ENCODE measurements at regions not wholly inside any gene's neighbourhood (a gene's known extent, or its start where the extent isn't known, plus 50 kb on each side); places are given as distances from the start of the nearest gene placed in this dataset.
A peak's percentile ranks its signal among the peaks of the same experiment; 100 is the strongest.
"Not testable (repeated sequence)": the region's sequence is repeated elsewhere in the genome, so short reads cannot be mapped to it uniquely, and the experiment has no call there.

DNA sequence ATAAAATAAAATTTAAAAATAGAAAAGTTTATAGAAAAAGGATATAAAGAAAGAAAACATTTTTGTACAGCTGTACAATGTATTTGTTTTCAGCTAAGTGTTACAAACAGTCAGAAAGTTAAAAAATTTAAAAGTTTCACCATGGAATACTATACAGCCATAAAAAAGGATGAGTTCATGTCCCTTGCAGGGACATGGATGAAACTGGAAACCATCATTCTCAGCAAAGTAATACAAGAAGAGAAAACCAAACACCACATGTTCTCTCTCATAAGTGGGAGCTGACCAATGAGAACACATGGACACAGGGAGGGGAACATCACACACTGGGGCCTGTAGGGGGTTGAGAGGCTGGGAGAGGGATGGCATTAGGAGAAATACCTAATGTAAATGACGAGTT, 229.9 kb upstream of the MCHR2 start:
- DNase-seq: not testable (repeated sequence)

DNA sequence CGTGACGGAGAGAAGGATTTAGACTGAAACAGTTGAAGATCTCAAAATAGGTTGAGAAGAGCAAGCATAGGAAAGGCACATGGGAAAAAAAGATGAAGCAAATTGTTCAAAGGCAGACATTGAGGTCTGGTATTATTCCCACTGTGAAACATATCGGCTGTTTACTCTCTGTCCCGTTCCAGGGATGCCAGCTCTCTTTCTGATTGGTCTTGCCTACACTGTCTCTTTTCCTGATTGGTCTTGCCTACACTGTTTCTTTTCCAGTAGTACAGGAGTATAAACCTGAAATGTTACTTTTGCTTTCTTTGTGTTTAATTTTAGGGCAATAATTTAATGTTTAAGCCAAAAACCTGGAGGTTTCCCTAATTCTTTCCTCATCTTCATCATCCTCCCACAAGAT, 226.5 kb upstream of the MCHR2 start:
- no peak for DNase-seq

DNA sequence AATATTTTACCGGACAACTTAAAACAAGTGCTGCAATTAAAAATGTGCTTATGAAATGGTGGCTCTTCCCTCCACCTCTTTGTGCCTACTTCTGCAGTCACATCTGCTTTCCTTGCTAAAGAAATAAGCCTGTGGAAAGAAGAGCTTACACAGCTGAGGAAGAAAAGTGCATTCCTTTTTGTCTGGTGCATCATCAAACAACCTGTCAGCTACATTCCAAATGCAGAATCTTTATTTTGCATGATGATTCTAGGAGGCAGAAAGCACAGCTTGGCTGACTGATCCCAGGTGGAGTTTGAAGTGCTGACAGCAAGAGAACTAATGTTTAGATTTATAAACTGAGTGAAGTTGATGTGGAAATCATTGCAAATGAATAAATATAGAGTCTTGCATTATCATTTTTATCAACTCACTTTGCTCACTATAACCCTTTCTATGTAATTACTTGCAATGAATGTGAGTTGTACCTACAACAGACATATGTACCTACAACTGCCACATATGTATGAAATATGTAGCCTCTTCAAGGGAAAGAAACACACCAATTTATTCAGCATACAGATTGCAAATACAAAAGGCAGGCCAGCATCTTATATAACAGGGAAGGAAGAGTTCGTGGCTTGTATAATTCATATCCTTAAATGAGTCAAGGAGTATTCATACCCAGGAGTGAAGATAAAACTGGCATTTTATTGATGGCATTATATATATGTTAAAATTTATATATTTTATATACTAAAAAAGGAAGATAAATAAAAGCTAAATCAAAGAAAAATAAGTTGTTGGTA, 223.4 kb upstream of the MCHR2 start:
- peak; percentile 35 for DNase-seq

DNA sequence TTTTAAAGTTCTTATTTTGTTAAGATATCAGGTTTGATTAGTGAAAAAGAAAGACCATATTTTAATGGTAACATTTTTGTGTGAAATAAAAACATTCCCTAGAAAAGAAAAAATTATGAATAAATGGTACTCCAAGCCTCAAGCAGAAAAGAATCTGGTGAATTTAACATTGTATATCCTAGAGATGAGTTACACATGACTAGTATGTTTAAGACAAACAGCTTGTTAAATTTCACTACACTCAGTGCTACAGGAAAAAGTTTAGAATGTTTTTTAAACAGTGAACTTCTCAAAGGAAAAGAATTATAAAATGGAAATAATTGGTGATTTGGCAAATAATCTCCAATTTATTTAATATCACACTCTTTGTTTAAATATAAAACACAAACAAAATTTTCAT, 222.7 kb upstream of the MCHR2 start:
- DNase-seq: no peak

DNA sequence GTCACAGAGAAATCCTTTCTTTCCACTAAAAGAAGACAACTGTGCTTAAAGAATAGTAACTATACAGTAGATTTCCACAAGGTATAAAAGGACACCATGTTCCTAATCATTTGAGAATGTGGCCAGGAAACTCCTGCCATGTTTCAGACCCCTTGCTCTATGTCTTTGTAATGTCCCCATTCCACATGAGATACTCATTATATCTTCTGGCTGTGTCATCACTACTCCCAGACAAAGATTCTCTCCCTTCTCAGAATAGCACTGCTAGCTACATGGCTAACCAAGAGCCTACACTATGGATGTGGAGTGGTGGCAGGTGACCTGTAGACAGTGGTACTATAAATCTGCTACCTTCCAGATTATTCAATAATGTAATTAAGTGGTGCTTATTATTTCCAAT, 218.1 kb upstream of the MCHR2 start:
- DNase-seq: peak; percentile 33

DNA sequence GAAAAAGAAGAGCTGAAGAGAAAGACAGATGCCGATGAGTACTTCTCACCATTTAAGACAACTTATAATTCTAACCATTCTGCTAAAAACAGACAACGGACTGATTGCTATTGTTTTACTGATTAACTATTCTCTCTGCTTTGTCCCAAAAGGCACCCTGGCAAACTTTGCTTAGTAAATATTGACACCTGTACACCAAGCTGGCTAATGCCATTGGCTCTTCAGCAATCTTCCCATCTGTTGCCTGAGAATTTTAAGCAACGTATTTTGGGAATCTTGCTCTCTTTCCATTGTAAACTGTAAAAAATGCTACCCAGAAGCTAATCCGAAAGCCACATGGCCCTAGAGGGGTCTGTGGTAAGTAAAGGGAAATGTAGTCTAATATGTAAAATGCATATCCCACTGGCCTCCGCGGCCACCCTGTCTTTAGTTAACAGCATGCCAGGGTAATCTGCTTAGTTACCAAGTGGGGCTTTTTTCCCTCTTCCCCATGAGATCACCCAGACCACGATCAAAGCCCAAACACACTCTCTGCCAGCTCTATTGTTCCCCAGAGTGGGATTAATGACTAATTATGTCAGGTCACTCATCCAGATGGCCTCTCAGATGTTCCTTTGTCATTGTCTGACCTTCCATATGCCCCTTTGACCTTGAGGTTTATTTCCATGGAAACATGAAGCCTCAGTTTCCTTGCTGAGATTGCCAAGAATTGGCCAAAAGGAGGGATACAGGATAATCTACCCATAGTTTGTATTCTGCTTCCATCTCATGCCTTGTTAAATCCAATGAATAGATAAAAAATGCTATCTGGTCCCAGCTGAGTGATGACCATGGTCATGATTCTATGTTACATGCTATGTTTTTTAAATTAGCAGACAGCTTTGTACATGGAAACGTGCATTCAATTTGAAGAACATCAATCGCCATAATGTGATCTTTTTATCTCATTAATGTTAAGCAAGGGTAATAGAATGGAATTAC, 216.4 kb upstream of the MCHR2 start:
- DNase-seq: no peak

DNA sequence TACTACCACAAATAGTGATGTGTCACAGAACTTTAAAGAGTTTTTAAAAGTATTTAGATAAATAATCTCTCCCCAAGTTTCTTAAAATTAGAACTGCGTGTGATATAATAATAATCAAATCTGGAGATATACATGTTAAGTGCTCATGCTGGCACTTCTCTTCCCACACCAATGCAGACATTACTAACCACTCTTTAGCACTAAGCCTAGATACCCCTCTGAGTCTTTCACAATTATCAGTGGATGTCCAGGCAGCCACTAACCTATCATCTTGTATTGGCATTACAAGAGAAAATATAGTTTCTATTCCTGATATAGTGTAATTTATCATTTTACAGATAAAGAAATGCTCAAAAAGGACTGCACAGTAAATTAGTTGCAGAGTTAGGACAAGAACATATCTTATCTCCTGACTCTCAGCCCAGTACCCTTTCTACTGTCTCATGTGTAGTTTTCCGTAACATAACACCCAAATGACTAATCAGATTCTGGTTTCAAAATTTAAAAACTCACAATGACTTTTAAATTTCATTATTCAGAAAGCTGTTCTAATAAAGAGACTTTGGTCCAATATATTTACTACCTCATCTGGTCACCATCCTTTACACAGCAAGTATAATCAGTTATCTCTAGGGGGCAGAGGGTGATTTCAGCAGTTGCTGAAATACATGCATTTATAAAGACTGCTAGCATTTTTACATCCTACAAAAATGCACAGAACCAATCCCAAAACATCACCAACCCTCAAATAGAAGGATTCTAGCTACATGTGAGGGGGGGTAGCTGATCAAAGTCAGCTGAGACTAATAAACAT, 215.5 kb upstream of the MCHR2 start:
- DNase-seq: no peak

DNA sequence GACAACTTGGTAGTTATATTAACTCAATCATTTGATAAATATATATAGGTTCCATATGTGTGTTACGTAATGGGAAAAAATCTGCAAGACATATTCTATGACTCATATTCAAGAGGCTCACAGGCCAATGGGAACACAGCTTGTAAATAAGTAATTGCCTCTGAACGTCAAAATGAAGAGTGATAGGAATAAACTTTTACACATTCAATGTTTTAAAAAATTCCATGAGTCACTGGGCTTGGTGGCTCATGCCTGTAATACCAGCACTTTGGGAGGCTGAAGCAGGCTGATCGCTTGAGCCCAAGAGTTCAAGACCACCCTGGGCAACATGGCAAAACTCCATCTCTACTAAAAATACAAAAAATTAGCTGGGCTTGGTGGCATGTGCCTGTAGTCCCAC, 209.4 kb upstream of the MCHR2 start:
- peak; percentile 96 for DNase-seq

DNA sequence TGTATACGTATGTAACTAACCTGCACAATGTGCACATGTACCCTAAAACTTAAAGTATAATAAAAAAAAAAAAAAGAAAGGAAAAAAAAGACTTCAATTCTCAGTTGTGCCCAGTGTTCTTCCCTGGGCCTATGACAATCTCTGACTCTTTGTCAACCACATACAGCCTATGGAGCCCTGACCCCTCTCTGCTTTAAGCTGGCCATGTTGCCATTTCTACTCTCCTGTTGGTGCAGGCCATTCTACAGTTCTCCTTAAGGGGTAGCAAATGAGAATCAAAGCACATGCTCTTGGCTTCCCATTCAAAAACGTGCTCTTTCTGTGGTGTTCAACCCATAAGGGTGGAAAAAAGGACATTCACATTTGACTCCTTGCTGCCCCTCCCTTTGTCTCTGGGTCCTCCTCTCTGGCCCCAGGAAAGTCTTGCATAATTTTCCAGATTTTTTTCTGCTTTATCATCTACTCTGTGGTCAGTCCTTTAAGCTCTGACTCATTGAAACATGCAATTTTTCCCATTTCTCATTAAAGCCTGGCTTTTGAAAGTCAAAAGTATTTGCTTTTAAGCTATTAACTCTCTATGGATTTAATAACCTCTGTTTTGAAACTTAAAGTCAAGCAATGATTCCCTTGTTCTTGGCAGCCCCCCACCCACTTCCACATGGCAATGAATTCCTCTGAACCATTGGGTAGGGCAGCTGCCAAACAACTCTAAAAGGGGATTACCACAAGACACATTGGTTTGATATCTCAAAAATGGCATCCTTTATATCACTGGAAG, 208.6 kb upstream of the MCHR2 start:
- peak; percentile 98 for DNase-seq

DNA sequence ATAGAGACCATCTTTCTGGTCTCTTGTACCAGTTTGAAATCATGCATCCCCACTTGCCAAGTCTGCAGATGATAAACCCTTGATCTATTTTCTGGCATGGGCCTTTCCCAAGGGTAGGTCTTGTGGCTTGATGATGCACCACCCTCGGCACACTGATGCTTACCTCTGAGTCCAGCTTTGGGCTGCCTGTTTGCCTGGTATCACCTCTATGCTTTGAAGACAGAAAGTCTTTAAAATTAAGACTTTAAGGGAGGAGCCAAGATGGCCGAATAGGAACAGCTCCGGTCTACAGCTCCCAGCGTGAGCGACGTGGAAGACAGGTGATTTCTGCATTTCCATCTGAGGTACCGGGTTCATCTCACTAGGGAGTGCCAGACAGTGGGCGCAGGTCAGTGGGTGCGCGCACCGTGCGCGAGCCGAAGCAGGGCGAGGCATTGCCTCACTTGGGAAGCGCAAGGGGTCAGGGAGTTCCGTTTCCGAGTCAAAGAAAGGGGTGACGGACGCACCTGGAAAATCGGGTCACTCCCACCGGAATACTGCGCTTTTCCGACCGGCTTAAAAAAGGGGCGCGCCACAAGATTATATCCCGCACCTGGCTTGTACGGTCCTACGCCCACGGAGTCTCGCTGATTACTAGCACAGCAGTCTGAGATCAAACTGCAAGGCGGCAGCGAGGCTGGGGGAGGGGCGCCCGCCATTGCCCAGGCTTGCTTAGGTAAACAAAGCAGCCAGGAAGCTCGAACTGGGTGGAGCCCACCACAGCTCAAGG, 202.4 kb upstream of the MCHR2 start:
- not testable (repeated sequence) for DNase-seq

DNA sequence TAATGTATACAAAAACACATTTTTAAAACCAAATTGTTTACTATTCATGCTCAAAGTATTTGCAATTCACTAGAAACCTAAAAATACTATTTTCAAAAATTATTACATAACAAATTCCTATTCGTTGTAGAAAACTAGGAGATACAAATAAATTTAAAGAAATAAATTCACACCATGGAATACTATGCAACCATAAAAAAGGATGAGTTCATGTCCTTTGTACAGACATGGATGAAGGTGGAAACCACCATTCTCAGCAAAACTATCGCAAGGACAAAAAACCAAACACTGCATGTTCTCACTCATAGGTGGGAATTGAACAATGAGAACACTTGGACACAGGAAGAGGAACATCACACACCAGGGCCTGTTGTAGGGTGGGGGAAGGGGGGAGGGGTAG, 201.2 kb upstream of the MCHR2 start:
- not testable (repeated sequence) for DNase-seq

DNA sequence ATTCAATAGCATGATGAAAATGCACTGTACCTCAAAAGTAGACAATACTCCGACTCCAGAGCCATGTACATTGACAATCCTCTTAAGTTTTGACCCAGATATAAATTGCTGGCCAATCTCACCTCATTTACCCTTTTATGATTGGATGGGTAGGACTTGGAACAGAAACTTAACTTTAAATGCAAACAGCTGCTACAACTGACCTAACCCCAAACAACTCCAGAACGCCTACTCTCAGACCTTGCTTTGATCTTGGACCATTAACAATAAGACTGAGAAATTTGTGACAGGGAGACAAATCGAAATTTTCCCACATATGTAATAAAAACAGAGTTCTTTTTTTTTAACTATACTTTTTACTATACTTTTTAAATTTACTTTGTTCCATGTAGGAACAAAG, 200.5 kb upstream of the MCHR2 start:
- no peak for DNase-seq

DNA sequence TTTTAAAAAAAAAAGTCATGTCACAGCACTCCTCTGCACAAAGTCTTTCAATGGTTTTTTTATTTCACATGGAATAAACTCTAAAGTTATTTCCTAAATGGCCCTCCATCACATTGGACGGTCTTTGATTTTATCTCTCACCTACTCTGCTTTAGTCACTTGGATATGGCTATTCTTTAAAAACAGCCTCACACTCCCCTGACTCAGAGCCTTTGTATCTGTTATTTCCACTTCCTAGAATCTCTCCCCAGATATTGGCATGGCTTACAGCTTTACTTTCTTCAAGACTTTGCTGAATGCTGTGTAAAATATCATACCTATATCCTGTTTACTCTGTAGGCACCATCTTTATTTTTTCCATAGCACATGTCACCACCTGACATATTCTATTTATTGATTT, 194.7 kb upstream of the MCHR2 start:
- no peak for DNase-seq

DNA sequence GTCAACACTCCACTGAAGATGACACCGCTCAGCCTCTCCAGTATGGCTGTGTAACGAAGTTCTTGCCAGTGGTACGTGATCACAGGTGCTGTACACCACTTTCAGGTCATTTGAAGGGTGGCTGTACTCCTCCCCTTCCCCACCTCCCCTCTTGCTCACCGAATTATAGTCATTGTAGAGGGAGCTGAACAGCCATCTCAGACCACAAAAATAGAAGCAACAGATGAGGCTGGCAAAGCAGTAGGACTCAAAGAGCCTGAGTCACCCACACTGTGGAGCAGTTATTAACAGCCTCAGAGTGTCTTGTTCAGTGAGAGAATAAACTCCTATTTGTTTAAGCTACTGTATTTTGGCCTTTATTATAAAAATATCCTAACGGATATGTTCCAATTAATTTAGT, 192.5 kb upstream of the MCHR2 start:
- peak; percentile 20 for DNase-seq

DNA sequence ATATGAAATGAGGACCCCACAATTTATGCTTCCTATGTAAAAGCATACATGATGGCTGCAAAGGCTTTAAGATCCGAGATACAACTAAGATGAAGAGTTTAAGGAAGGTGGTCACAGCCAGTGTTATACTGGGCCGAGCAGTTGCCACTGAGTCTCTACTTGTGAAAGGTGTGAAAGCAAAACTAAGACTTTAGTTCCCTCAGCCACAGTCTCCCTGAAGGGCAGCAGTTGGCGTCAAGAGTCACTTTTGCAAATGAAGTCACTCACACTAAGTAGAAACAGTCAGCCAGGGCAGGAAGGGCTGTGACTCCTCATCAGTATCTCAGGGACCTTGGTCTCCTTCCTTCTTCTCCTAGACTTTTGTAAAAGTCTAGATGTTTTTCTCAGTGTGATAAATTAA, 191.6 kb upstream of the MCHR2 start:
- no peak for DNase-seq

DNA sequence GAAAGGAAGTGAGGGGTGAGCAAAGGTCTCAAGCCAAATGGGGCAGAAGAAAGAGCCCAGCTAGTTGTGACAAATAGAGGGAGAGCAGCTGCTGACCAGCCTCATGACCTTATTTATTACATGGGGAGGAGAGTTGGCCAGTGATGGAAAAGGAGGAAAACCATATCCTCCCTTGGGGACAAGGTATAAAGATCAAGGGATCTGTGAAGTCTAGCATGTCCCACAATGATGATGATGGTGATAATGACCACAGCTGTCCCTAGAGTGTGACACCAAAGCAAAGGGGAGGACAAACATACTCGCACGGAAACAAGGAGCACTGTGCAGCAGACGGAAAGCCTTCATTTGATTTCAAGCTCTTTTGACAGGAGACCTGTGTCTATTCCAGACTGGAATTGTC, 190.4 kb upstream of the MCHR2 start:
- no peak for DNase-seq

DNA sequence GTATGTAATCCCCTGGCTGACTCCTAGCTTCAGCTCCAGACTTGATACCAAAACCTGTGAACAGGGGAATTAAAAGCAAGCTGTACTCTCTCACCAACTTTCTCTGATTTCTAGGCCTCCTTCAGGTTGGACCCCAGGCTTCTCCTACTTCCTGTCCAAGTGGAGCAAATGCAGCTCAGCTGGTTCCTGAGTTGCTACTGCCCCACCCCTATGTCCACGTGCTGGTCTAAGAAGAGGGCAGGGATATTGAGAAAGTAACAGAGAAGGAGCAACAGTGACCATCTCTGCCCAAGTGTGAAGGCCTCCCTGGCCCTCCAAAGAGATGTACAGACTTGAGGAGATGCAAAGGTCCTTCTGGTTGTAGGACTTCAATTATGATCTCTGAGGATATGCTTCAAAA, 188.3 kb upstream of the MCHR2 start:
- no peak for DNase-seq

DNA sequence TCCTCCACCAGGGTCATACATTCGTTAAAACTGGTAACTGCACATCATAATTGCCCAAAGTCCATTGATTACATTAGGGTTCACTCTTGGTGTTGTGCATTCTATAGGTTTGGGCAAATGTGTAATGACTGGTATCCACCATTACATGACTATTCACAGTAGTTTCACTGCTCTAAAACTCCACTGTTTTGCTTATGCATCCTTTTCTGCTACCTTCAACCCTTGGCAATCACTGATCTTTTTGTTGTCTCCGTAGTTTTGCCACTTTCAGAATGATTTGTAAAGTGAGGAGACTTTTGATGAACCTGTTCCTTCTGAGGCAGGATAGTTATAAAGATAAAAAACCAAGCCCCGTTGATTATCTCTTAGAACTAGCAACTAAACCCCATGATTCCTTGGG, 187.3 kb upstream of the MCHR2 start:
- no peak for DNase-seq

DNA sequence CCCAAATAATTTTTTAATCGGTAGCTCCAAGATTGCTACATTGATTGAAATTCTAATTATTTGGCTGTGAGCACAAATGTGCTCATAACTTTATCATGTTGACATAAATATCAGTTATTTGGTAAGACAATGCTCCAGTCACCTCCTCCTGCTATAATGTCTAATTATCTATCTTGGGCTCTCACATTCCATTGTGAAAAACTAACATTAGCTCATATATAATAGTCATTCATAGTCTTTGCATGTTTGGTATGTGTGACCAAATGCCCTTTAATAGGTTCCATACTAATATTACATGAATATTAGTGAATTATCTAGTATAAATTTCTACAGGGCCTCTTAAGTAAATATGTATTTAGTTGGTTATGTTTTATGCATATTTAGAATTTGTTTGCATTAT, 185.6 kb upstream of the MCHR2 start:
- DNase-seq: peak; percentile 19

DNA sequence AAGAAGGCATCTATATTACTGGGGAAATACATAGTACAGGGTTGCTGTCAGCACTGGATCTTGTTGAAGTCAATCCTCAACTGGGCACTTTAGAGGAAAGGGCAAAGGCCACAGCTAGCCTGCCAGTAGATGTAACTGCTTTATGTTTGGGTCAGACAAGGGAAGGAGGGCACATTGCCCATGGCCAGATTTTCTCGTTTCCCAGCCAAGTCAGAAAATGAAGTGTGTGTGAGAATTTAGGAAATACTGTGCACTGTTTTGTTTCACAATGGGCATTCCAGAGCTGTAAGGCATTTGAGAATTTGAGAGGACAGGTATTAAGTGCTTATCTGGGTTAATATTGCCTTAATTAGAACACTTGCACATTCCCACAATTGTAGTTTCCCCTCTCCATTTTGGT, 183.9 kb upstream of the MCHR2 start:
- DNase-seq: no peak

DNA sequence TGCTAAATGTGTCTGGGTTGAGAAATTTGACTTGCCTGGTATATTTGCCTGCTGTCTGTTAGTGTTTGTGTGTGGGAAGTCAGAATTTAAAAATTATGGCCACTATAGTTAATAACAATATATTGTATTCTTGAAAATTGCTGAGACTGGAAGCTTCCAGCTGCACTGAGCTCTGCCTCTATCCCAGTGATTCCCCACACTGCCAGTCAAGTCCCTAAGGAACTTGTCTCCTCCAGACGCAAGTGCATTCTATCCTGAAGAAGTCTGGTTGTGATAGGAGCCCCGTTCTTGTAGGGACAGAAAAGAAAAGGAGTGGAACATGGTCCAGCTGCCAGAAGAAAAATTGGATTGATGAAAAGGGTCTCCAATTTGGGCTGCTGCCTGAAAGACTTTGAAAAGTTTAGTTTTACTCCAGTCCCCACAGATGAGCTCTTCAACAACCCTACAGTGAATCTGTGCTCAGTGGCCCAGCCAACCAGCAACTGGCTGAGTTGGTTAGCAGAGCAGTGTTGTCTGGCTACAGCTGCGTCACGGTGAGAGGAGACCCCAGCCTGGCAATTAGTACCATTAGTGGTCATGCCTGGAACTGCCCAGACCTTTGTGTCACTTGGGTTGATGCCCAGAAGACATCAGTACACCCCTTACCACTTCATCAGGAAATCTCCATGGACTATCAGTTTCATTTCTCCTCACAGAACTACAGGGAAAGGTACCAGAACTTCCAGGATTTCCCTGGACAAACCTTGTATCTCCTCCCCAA, 183.1 kb upstream of the MCHR2 start:
- DNase-seq: peak; percentile 29

Data from EL (cell line).